Liver (tissue), 8 donors: ENCODE measurements at regions not wholly inside any gene's neighbourhood (a gene's known extent, or its start where the extent isn't known, plus 50 kb on each side); places are given as distances from the start of the nearest gene placed in this dataset.

Experiments
- DNase-seq: peaks from one replicate; pipeline ENCODE4 v3.0.0-alpha.2; 2017; ENCODE audit warnings: low spot score
- H3K27ac ChIP-seq, 2 donors: one replicate each; pipeline ENCODE4 v1.7.0; 2013; ENCODE audit warnings: inconsistent platforms in 2 of 2, low read length in 2 of 2, control low read depth in 1 of 2, low read depth in 1 of 2, mild to moderate bottlenecking in 1 of 2
- H3K27me3 ChIP-seq, 4 donors: one replicate each; pipeline versions ENCODE4 v1.6.1 to v1.7.0; 2013; ENCODE audit warnings: low read length in 3 of 4, inconsistent platforms in 1 of 4, mild to moderate bottlenecking in 1 of 4, moderate library complexity in 1 of 4; ENCODE audit not compliant: control insufficient read depth in 4 of 4, insufficient read depth in 4 of 4
- H3K36me3 ChIP-seq, 4 donors: one replicate each; pipeline versions ENCODE4 v1.6.1 to v1.7.0; 2013; ENCODE audit warnings: low read length in 3 of 4, mild to moderate bottlenecking in 3 of 4, low read depth in 1 of 4, moderate library complexity in 1 of 4; ENCODE audit not compliant: control insufficient read depth in 4 of 4, insufficient read depth in 3 of 4
- H3K4me1 ChIP-seq, 4 donors: one replicate each; pipeline versions ENCODE4 v1.6.1 to v1.7.0; 2013; ENCODE audit warnings: low read length in 3 of 4, mild to moderate bottlenecking in 3 of 4, moderate library complexity in 1 of 4; ENCODE audit not compliant: control insufficient read depth in 4 of 4, insufficient read depth in 4 of 4
- H3K4me3 ChIP-seq, 3 donors: one replicate each; pipeline versions ENCODE4 v1.6.1 to v1.7.0; 2013; ENCODE audit warnings: low read length in 3 of 3, control low read depth in 1 of 3, low read depth in 1 of 3, mild to moderate bottlenecking in 1 of 3
- H3K9ac ChIP-seq, 2 donors: one replicate each; pipeline ENCODE4 v1.7.0; 2013; ENCODE audit warnings: low read length in 2 of 2, mild to moderate bottlenecking in 2 of 2, moderate library complexity in 2 of 2, control low read depth in 1 of 2, low read depth in 1 of 2
- H3K9me3 ChIP-seq, 4 donors: one replicate each; pipeline versions ENCODE4 v1.6.1 to v1.7.0; 2013; ENCODE audit warnings: low read length in 3 of 4; ENCODE audit not compliant: control insufficient read depth in 4 of 4
- ATF3 ChIP-seq: IDR thresholded peaks from 2 replicates; pipeline ENCODE4 v1.6.1; 2016; ENCODE audit warnings: antibody characterized with exemption
- CTCF ChIP-seq: fragments of 150-350 bp; IDR thresholded peaks from 2 replicates; pipeline ENCODE4 v1.5.1; 2017; ENCODE audit warnings: improper control_type of control experiment, low read depth, low read length; ENCODE audit not compliant: missing input control
- EGR1 ChIP-seq, 2 donors: IDR thresholded peaks; 2 replicates each; pipeline ENCODE4 v1.6.1; 2016 to 2018; ENCODE audit warnings: antibody characterized with exemption in 2 of 2, low read depth in 2 of 2
- FOXA1 ChIP-seq: IDR thresholded peaks from 2 replicates; pipeline ENCODE4 v1.6.1; 2016; ENCODE audit warnings: antibody characterized with exemption
- FOXA2 ChIP-seq: IDR thresholded peaks from 2 replicates; pipeline ENCODE4 v1.6.1; 2016; ENCODE audit warnings: antibody characterized with exemption
- GABPA ChIP-seq, 2 donors: IDR thresholded peaks in 1 of 2; conservative IDR thresholded peaks in 1 of 2; 2 replicates each; pipeline ENCODE4 v1.6.1; 2016; ENCODE audit warnings: antibody characterized with exemption in 2 of 2, mild to moderate bottlenecking in 1 of 2, moderate library complexity in 1 of 2
- HNF4A ChIP-seq, 2 donors: conservative IDR thresholded peaks; 2 replicates each; pipeline ENCODE4 v1.6.1; 2016; ENCODE audit warnings: antibody characterized with exemption in 2 of 2, mild to moderate bottlenecking in 2 of 2
- HNF4G ChIP-seq: IDR thresholded peaks from 2 replicates; pipeline ENCODE4 v1.6.1; 2016; ENCODE audit warnings: antibody characterized with exemption
- JUND ChIP-seq, 2 donors: IDR thresholded peaks; 2 replicates each; pipeline ENCODE4 v1.6.1; 2016; ENCODE audit warnings: antibody characterized with exemption in 2 of 2
- MAX ChIP-seq: IDR thresholded peaks from 2 replicates; pipeline ENCODE4 v1.6.1; 2016; ENCODE audit warnings: antibody characterized with exemption
- NR2F2 ChIP-seq: IDR thresholded peaks from 2 replicates; pipeline ENCODE4 v1.6.1; 2016; ENCODE audit warnings: antibody characterized with exemption
- RAD21 ChIP-seq, 2 donors: IDR thresholded peaks; 2 replicates each; pipeline ENCODE4 v1.6.1; 2016; ENCODE audit warnings: antibody characterized with exemption in 2 of 2, mild to moderate bottlenecking in 2 of 2
- REST ChIP-seq: IDR thresholded peaks from 2 replicates; pipeline ENCODE4 v1.6.1; 2016; ENCODE audit warnings: antibody characterized with exemption, mild to moderate bottlenecking
- RXRA ChIP-seq, 2 donors: IDR thresholded peaks; 2 replicates each; pipeline ENCODE4 v1.6.1; 2017 to 2018; ENCODE audit warnings: antibody characterized with exemption in 2 of 2, mild to moderate bottlenecking in 1 of 2
- SP1 ChIP-seq: IDR thresholded peaks from 2 replicates; pipeline ENCODE4 v1.6.1; 2018; ENCODE audit warnings: antibody characterized with exemption, mild to moderate bottlenecking
- TAF1 ChIP-seq: conservative IDR thresholded peaks from 2 replicates; pipeline ENCODE4 v1.6.1; 2016; ENCODE audit warnings: antibody characterized with exemption, mild to moderate bottlenecking
- YY1 ChIP-seq: IDR thresholded peaks from 2 replicates; pipeline ENCODE4 v1.6.1; 2016; ENCODE audit warnings: antibody characterized with exemption, mild to moderate bottlenecking
- ZBTB33 ChIP-seq: IDR thresholded peaks from 2 replicates; pipeline ENCODE4 v1.6.1; 2016; ENCODE audit warnings: antibody characterized with exemption
- WGBS: extraction: QIAGEN DNeasy Blood & Tissue Kit; methylation state at CpG from one replicate; pipeline ENCODE4 v1.1.7; 2013; 5-methylcytosine and 5-hydroxymethylcytosine counted together
- donor health status: healthy.
- donor health status: healthy.
- donor health status: healthy.
- donor health status: healthy.
- donor health status: healthy.

GRCh38 chr4:180789929-180790328 lies 1453.3 kb upstream of the TENM3 start:
- Histone ChIP-seq H3K36me3 (no peaks in the 10 kb centered on the region), H3K27ac (no peak overlapping the region), H3K27me3 (no peaks in the 10 kb centered on the region), H3K9me3 (no peaks in the 10 kb centered on the region), H3K9ac (no peak overlapping the region), H3K4me1 (no peaks in the 10 kb centered on the region), H3K4me3 (no peak overlapping the region)
- 79% methylated on average over 6 of the region's 6 CpGs for WGBS
- TF ChIP-seq FOXA1 = no peak
- no peak for TF ChIP-seq YY1
- no peak for TF ChIP-seq EGR1 (IDR thresholded peaks at IDR 0.05; ENCODE audit: low read depth in 2 of 2)
- no peak for TF ChIP-seq HNF4G
- no peak for TF ChIP-seq HNF4A (conservative IDR thresholded peaks at IDR 0.05)
- TF ChIP-seq REST = no peak
- no peak for TF ChIP-seq MAX
- no peak for TF ChIP-seq FOXA2
- no peak for TF ChIP-seq RAD21 (IDR thresholded peaks at IDR 0.05)
- no peak for TF ChIP-seq JUND (IDR thresholded peaks at IDR 0.05)
- TF ChIP-seq ATF3 = no peak
- TF ChIP-seq SP1 = no peak
- no peak for TF ChIP-seq GABPA (IDR thresholded peaks at IDR 0.05 in 1 of 2, conservative IDR thresholded peaks at IDR 0.05 in 1 of 2)
- no peak for DNase-seq

- H3K9ac ChIP-seq = no peak overlapping the region
- DNase-seq = no peak
- no peaks in the 10 kb centered on the region for H3K9me3 ChIP-seq
- no peaks in the 10 kb centered on the region for H3K27me3 ChIP-seq
- no peaks in the 10 kb centered on the region for H3K36me3 ChIP-seq
- no peak overlapping the region for H3K4me3 ChIP-seq
- TF ChIP-seq FOXA1 (no peak), RXRA (IDR thresholded peaks at IDR 0.05) (no peak), TAF1 (no peak), CTCF (no peak), ATF3 (no peak), REST (no peak), MAX (no peak), ZBTB33 (no peak), NR2F2 (no peak), SP1 (no peak), JUND (IDR thresholded peaks at IDR 0.05) (no peak), GABPA (IDR thresholded peaks at IDR 0.05 in 1 of 2, conservative IDR thresholded peaks at IDR 0.05 in 1 of 2) (no peak), RAD21 (IDR thresholded peaks at IDR 0.05) (no peak), EGR1 (IDR thresholded peaks at IDR 0.05; ENCODE audit: low read depth in 2 of 2) (no peak), YY1 (no peak), HNF4G (no peak), HNF4A (conservative IDR thresholded peaks at IDR 0.05) (no peak), FOXA2 (no peak)
- 44% methylated on average over 3 of the region's 3 CpGs for WGBS
- no peaks in the 10 kb centered on the region for H3K4me1 ChIP-seq
- H3K27ac ChIP-seq = no peak overlapping the region
These were observed 1452.7 kb upstream of the TENM3 start for GRCh38 chr4:180790471-180790870.
